ENCODE measurements at regions not wholly inside any gene's neighbourhood (a gene's known extent, or its start where the extent isn't known, plus 50 kb on each side); places are given as distances from the start of the nearest gene placed in this dataset.

- no peak for DNase-seq
Observed at GRCh38 chr5:68766952-68767464, 326.8 kb upstream of the SLC30A5 start.

GRCh38 chr5:68770551-68770950, 323.3 kb upstream of the SLC30A5 start:
- DNase-seq, result no peak

- no peak for DNase-seq
Observed at GRCh38 chr5:68771221-68771620, 322.6 kb upstream of the SLC30A5 start.

GRCh38 chr5:68771732-68772131, 322.1 kb upstream of the SLC30A5 start:
- no peak for DNase-seq

GRCh38 chr5:68776381-68776780, 317.4 kb upstream of the SLC30A5 start:
- no peak for DNase-seq

GRCh38 chr5:68777135-68777534, 316.7 kb upstream of the SLC30A5 start:
- no peak for DNase-seq

- no peak for DNase-seq
Observed at GRCh38 chr5:68778484-68778883, 315.3 kb upstream of the SLC30A5 start.

- DNase-seq, result no peak
Observed at GRCh38 chr5:68780299-68780955, 313.4 kb upstream of the SLC30A5 start.

GRCh38 chr5:68793074-68793473, 300.7 kb upstream of the SLC30A5 start:
- DNase-seq, result no peak

- DNase-seq, result no peak
Observed at GRCh38 chr5:68793993-68794392, 299.8 kb upstream of the SLC30A5 start.

- DNase-seq, result no peak
Observed at GRCh38 chr5:68795190-68795589, 298.6 kb upstream of the SLC30A5 start.

GRCh38 chr5:68798877-68799843, 294.7 kb upstream of the SLC30A5 start:
- no peak for DNase-seq

- DNase-seq, result no peak
Observed at GRCh38 chr5:68802430-68802829, 291.4 kb upstream of the SLC30A5 start.

GRCh38 chr5:68803881-68804319, 289.9 kb upstream of the SLC30A5 start:
- DNase-seq, result no peak

- no peak for DNase-seq
Observed at GRCh38 chr5:68804343-68804742, 289.5 kb upstream of the SLC30A5 start.

- DNase-seq, result no peak
Observed at GRCh38 chr5:68805444-68805843, 288.4 kb upstream of the SLC30A5 start.

GRCh38 chr5:68817632-68818031, 276.2 kb upstream of the SLC30A5 start:
- no peak for DNase-seq

- DNase-seq, result no peak
Observed at GRCh38 chr5:68818057-68818695, 275.6 kb upstream of the SLC30A5 start.

- no peak for DNase-seq
Observed at GRCh38 chr5:68818870-68819269, 274.9 kb upstream of the SLC30A5 start.

- no peak for DNase-seq
Observed at GRCh38 chr5:68821056-68821455, 272.8 kb upstream of the SLC30A5 start.

GRCh38 chr5:68822796-68823195, 271.0 kb upstream of the SLC30A5 start:
- no peak for DNase-seq

GRCh38 chr5:68823301-68823700, 270.5 kb upstream of the SLC30A5 start:
- DNase-seq, result no peak

- no peak for DNase-seq
Observed at GRCh38 chr5:68830377-68830898, 263.4 kb upstream of the SLC30A5 start.

All from NCI-H2029 (cell line).